ENCODE measurements at regions not wholly inside any gene's neighbourhood (a gene's known extent, or its start where the extent isn't known, plus 50 kb on each side); places are given as distances from the start of the nearest gene placed in this dataset.

DNA sequence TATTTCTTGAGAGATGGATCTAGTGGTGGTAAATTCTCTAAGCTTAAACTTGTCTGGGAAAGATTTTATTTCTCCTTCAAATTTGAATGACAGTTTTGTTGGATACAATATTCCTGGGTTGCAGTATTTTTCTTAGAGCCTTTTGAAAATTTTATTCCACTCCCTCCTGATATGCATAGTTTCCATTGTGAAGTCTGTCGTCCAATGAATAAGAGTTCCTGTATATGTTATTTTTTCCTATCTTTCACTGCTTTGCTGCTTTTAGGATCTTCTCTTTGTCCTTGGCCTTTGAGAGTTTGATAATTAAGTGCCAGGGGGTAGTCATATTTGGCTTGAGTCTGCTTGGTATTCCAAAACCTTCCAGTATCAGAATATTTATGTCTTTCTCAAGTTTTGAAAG, 1156.4 kb upstream of the AGA start:
- H3K4me3 ChIP-seq (ENCODE audit: low read depth, low read length), result no peak overlapping the region
- DNase-seq (ENCODE audit: low read depth), result no peak
- in situ Hi-C loops (cut with HindIII; ENCODE audit: low sequenced_read_pairs), result no loop called here
- TF ChIP-seq, protein P1, sequence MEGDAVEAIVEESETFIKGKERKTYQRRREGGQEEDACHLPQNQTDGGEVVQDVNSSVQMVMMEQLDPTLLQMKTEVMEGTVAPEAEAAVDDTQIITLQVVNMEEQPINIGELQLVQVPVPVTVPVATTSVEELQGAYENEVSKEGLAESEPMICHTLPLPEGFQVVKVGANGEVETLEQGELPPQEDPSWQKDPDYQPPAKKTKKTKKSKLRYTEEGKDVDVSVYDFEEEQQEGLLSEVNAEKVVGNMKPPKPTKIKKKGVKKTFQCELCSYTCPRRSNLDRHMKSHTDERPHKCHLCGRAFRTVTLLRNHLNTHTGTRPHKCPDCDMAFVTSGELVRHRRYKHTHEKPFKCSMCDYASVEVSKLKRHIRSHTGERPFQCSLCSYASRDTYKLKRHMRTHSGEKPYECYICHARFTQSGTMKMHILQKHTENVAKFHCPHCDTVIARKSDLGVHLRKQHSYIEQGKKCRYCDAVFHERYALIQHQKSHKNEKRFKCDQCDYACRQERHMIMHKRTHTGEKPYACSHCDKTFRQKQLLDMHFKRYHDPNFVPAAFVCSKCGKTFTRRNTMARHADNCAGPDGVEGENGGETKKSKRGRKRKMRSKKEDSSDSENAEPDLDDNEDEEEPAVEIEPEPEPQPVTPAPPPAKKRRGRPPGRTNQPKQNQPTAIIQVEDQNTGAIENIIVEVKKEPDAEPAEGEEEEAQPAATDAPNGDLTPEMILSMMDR (IDR thresholded peaks at IDR 0.05; ENCODE audit: low read depth, low read length, missing control alignments), result no peak

DNA sequence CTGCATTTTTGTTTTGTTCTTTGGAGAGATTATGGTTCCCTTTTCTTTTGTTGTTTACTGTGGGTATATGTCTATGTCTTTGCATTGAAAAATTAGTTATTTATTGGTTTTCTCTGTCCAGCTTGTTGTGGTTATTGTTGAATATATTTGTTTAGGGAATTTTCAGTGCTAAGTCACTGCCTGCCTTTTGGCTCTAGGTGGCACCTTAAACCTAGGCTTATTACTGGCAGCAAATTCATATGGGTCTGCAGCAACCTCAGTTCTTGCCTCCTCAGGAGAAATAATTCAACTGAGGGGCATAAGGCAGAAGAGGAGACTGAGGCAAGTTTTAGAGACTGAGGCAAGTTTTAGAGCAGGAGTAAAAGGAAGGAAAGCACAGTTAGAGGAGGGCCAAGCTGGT, 1157.3 kb upstream of the AGA start:
- DNase-seq (ENCODE audit: low read depth), result no peak
- TF ChIP-seq, protein P1 (IDR thresholded peaks at IDR 0.05; ENCODE audit: low read depth, low read length, missing control alignments), result no peak
- in situ Hi-C loops (cut with HindIII; ENCODE audit: low sequenced_read_pairs), result no loop called here
- no peak overlapping the region for H3K4me3 ChIP-seq (ENCODE audit: low read depth, low read length)

DNA sequence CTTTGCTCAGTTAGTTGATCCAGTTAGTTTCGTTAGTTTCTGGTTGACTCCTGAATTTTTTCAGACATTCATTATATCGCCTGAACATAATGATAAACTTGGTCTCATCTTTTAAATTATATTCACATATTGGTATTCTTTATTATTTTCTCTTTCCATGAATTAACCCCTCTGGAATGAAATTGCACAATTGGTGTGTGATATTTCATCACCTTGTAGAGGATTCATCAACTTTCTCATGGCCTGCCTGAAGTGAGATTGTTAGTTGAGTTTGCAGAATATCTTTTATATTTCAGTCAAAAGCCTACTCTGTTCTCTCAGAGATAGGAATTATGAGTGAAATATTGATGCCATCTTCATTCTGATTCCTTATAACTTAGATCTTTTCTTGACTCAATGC, 1160.6 kb upstream of the AGA start:
- no peak overlapping the region for H3K4me3 ChIP-seq (ENCODE audit: low read depth, low read length)
- TF ChIP-seq, protein P1 (IDR thresholded peaks at IDR 0.05; ENCODE audit: low read depth, low read length, missing control alignments), result no peak
- in situ Hi-C loops (cut with HindIII; ENCODE audit: low sequenced_read_pairs), result no loop called here
- no peak for DNase-seq (ENCODE audit: low read depth)

DNA sequence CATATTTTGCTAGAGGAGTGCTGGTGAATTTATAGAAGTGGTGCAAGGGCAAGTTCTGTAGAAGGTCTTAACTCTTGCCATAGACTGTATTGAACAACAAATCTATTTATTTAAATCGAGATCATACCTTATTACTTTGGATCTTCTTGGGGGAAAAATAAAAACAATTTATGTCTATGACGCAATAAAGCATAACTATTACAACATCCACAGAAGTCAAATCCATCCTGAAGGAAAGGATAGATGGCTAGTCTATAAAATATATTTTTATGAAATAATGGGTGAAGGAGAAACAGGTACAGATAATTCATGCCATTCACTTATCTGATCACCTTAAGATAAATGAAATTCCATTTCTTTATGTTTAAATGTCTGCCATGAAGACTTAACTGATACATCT, 1168.8 kb upstream of the AGA start:
- in situ Hi-C loops (cut with HindIII; ENCODE audit: low sequenced_read_pairs), result no loop called here
- DNase-seq (ENCODE audit: low read depth), result no peak
- no peak overlapping the region for H3K4me3 ChIP-seq (ENCODE audit: low read depth, low read length)
- TF ChIP-seq, protein P1 (IDR thresholded peaks at IDR 0.05; ENCODE audit: low read depth, low read length, missing control alignments), result no peak

DNA sequence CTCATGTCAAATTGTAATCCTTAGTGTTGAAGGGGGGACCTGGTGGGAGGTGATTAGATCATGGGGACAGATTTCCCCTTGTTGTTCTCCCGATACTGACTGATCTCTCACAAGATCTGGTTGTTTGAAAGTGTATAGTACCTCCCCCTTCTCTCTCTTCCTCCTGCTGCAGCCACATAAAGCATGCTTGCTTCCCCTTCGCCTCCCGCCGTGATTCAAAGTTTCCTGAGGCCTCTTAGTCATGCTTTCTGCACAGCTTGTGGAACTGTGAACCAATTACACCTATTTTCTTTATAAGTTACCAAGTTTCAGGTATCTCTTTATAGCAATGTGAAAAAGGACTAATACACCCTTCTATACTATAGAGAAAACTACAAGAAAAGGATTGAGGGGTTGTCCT, 1170.5 kb upstream of the AGA start:
- TF ChIP-seq, protein P1 (IDR thresholded peaks at IDR 0.05; ENCODE audit: low read depth, low read length, missing control alignments), result no peak
- no peak overlapping the region for H3K4me3 ChIP-seq (ENCODE audit: low read depth, low read length)
- in situ Hi-C loops (cut with HindIII; ENCODE audit: low sequenced_read_pairs), result no loop called here
- DNase-seq (ENCODE audit: low read depth), result no peak

DNA sequence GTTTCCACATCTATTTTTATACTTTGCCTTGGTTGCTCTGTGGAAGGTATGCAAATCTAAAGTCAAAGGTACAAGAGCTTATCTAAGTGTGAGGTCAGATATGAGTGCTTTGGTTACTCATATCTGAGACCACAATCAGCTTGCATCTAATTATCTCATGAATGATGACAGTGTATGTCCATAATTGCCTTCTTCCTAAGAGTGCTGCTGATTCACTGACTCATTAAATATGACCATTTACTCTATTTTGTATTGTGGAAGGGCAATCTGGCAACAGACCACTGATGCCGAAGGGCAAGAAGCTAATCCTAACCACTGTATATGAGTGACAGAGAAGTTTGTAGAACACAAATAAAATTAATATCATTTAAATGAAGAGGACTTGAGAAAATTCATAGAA, 1190.2 kb upstream of the AGA start:
- in situ Hi-C loops (cut with HindIII; ENCODE audit: low sequenced_read_pairs), result no loop called here
- no peak for DNase-seq (ENCODE audit: low read depth)
- H3K4me3 ChIP-seq (ENCODE audit: low read depth, low read length), result no peak overlapping the region
- TF ChIP-seq, protein P1 (IDR thresholded peaks at IDR 0.05; ENCODE audit: low read depth, low read length, missing control alignments), result no peak

DNA sequence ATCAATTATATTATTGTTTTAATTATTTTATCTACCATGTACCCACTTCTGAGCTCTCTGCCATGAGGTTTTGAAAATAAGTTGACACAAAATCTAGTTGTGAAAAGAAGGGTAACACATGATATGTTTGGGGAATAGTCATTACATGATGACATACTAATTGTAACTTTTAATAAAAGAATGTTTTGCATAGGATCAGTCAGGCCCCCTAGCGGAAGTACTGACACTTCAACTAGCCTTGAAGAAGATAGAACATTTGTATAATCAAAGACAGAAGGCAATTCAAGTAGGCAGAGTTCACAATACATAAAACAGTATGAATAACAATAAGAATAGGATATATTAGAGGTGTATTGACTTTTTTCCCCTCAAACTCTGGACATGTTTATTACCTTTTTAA, 1191.0 kb upstream of the AGA start:
- no peak for DNase-seq (ENCODE audit: low read depth)
- H3K4me3 ChIP-seq (ENCODE audit: low read depth, low read length), result no peak overlapping the region
- in situ Hi-C loops (cut with HindIII; ENCODE audit: low sequenced_read_pairs), result no loop called here
- TF ChIP-seq, protein P1 (IDR thresholded peaks at IDR 0.05; ENCODE audit: low read depth, low read length, missing control alignments), result no peak

All from astrocyte of the cerebellum (primary cell).